HUES48 (cell line): ENCODE measurements at regions not wholly inside any gene's neighbourhood (a gene's known extent, or its start where the extent isn't known, plus 50 kb on each side); places are given as distances from the start of the nearest gene placed in this dataset.

Source experiments
- H3K27ac ChIP-seq: one replicate; pipeline ENCODE4 v1.7.0; 2013; ENCODE audit warnings: low read depth, low read length, inconsistent platforms
- H3K27me3 ChIP-seq: 2 replicates; pipeline ENCODE4 v1.6.1; 2013; ENCODE audit warnings: mild to moderate bottlenecking, low read length; ENCODE audit not compliant: control insufficient read depth, insufficient read depth
- H3K36me3 ChIP-seq: 2 replicates; pipeline ENCODE4 v1.6.1; 2013; ENCODE audit warnings: low read length; ENCODE audit not compliant: control insufficient read depth, insufficient read depth
- H3K4me1 ChIP-seq: 2 replicates; pipeline ENCODE4 v1.6.1; 2013; ENCODE audit warnings: mild to moderate bottlenecking, low read length; ENCODE audit not compliant: control insufficient read depth, insufficient read depth
- H3K4me3 ChIP-seq: 2 replicates; pipeline ENCODE4 v1.5.1; 2013; ENCODE audit warnings: mild to moderate bottlenecking, low read depth, low read length
- H3K9ac ChIP-seq: 2 replicates; pipeline ENCODE4 v1.6.1; 2013; ENCODE audit warnings: mild to moderate bottlenecking, low read depth, low read length, moderate library complexity
- H3K9me3 ChIP-seq: 2 replicates; pipeline ENCODE4 v1.6.1; 2013; ENCODE audit warnings: low read length; ENCODE audit not compliant: control insufficient read depth, insufficient read depth

- Histone ChIP-seq H3K4me3 (no peak overlapping the region), H3K9me3 (no peaks in the 10 kb centered on the region), H3K27me3 (no peaks in the 10 kb centered on the region), H3K36me3 (no peaks in the 10 kb centered on the region), H3K9ac (no peak overlapping the region), H3K27ac (no peak overlapping the region), H3K4me1 (no peaks in the 10 kb centered on the region)
Measured at GRCh38 chr2:83459456-83459855, 999.6 kb downstream of the SUCLG1 start.

- Histone ChIP-seq H3K27me3 (no peaks in the 10 kb centered on the region), H3K36me3 (no peaks in the 10 kb centered on the region), H3K4me1 (no peaks in the 10 kb centered on the region), H3K9ac (no peak overlapping the region), H3K27ac (no peak overlapping the region), H3K9me3 (no peaks in the 10 kb centered on the region), H3K4me3 (no peak overlapping the region)
Measured at GRCh38 chr2:83435989-83436388, 1023.1 kb downstream of the SUCLG1 start.

GRCh38 chr2:83420993-83421392, 1038.1 kb downstream of the SUCLG1 start:
- Histone ChIP-seq H3K27me3 (no peaks in the 10 kb centered on the region), H3K27ac (no peak overlapping the region), H3K4me3 (no peak overlapping the region), H3K9me3 (peaks cover 5% of the 10 kb centered on the region), H3K4me1 (no peaks in the 10 kb centered on the region), H3K36me3 (no peaks in the 10 kb centered on the region), H3K9ac (no peak overlapping the region)

GRCh38 chr2:83394134-83394904, 1064.8 kb downstream of the SUCLG1 start:
- no peaks in the 10 kb centered on the region for H3K36me3 ChIP-seq
- no peaks in the 10 kb centered on the region for H3K4me1 ChIP-seq
- no peak overlapping the region for H3K4me3 ChIP-seq
- no peak overlapping the region for H3K9ac ChIP-seq
- H3K27ac ChIP-seq = no peak overlapping the region
- H3K9me3 ChIP-seq = no peaks in the 10 kb centered on the region
- H3K27me3 ChIP-seq = no peaks in the 10 kb centered on the region

GRCh38 chr2:83388804-83389203, 1070.3 kb downstream of the SUCLG1 start:
- H3K27ac ChIP-seq = no peak overlapping the region
- no peaks in the 10 kb centered on the region for H3K27me3 ChIP-seq
- no peak overlapping the region for H3K9ac ChIP-seq

GRCh38 chr2:83386549-83386948, 1072.5 kb downstream of the SUCLG1 start:
- H3K27ac ChIP-seq = no peak overlapping the region
- H3K4me3 ChIP-seq = no peak overlapping the region
- H3K27me3 ChIP-seq = no peaks in the 10 kb centered on the region
- no peak overlapping the region for H3K9ac ChIP-seq
- H3K4me1 ChIP-seq = peaks cover 14% of the 10 kb centered on the region; the same call in 1 of the 2 replicates
- H3K9me3 ChIP-seq = no peaks in the 10 kb centered on the region
- H3K36me3 ChIP-seq = no peaks in the 10 kb centered on the region

More at GRCh38 chr2:83388804-83389203, 1070.3 kb downstream of the SUCLG1 start:
- Histone ChIP-seq H3K9me3 (no peaks in the 10 kb centered on the region), H3K4me1 (peaks cover 9% of the 10 kb centered on the region; the same call in 1 of the 2 replicates), H3K4me3 (no peak overlapping the region), H3K36me3 (no peaks in the 10 kb centered on the region)

- Histone ChIP-seq H3K36me3 (no peaks in the 10 kb centered on the region), H3K4me1 (peaks cover 11% of the 10 kb centered on the region; the same call in 1 of the 2 replicates), H3K27ac (no peak overlapping the region), H3K4me3 (no peak overlapping the region), H3K9ac (no peak overlapping the region), H3K27me3 (no peaks in the 10 kb centered on the region), H3K9me3 (peaks cover 10% of the 10 kb centered on the region)
Measured at GRCh38 chr2:83378921-83379320, 1080.2 kb downstream of the SUCLG1 start.

- no peak overlapping the region for H3K27ac ChIP-seq
- no peaks in the 10 kb centered on the region for H3K27me3 ChIP-seq
- H3K9ac ChIP-seq = no peak overlapping the region
- no peaks in the 10 kb centered on the region for H3K36me3 ChIP-seq
- peaks cover 10% of the 10 kb centered on the region for H3K9me3 ChIP-seq
- 0 out of 2 replicates have a peak, but pooled peaks cover 5% of the 10 kb centered on the region for H3K4me1 ChIP-seq
- H3K4me3 ChIP-seq = no peak overlapping the region
Measured at GRCh38 chr2:83376731-83377130, 1082.3 kb downstream of the SUCLG1 start.

GRCh38 chr2:83370419-83370762, 1088.7 kb downstream of the SUCLG1 start:
- Histone ChIP-seq H3K27ac (no peak overlapping the region), H3K27me3 (no peaks in the 10 kb centered on the region), H3K36me3 (no peaks in the 10 kb centered on the region), H3K4me3 (no peak overlapping the region), H3K9me3 (no peaks in the 10 kb centered on the region), H3K9ac (no peak overlapping the region), H3K4me1 (no peaks in the 10 kb centered on the region)

GRCh38 chr2:83369601-83370418, 1089.3 kb downstream of the SUCLG1 start:
- H3K27me3 ChIP-seq = no peaks in the 10 kb centered on the region
- no peak overlapping the region for H3K9ac ChIP-seq
- H3K36me3 ChIP-seq = no peaks in the 10 kb centered on the region
- no peak overlapping the region for H3K4me3 ChIP-seq
- no peaks in the 10 kb centered on the region for H3K4me1 ChIP-seq
- H3K9me3 ChIP-seq = no peaks in the 10 kb centered on the region
- H3K27ac ChIP-seq = no peak overlapping the region

GRCh38 chr2:83368916-83369315, 1090.2 kb downstream of the SUCLG1 start:
- H3K9me3 ChIP-seq = no peaks in the 10 kb centered on the region
- no peaks in the 10 kb centered on the region for H3K36me3 ChIP-seq
- H3K27ac ChIP-seq = no peak overlapping the region
- no peak overlapping the region for H3K9ac ChIP-seq
- H3K27me3 ChIP-seq = no peaks in the 10 kb centered on the region
- H3K4me1 ChIP-seq = no peaks in the 10 kb centered on the region
- no peak overlapping the region for H3K4me3 ChIP-seq
